Neural progenitor cell (in vitro differentiated cells): ENCODE measurements at regions not wholly inside any gene's neighbourhood (a gene's known extent, or its start where the extent isn't known, plus 50 kb on each side); places are given as distances from the start of the nearest gene placed in this dataset.

Experiments used
- DNase-seq: peaks from one replicate; pipeline ENCODE4 v3.0.0-alpha.2; 2016; ENCODE audit warnings: low spot score
- H2AFZ ChIP-seq: fragments of 200-600 bp; sonication (generic); replicated peaks from 2 replicates; pipeline ENCODE4 v1.6.1; 2016; ENCODE audit warnings: antibody characterized with exemption
- H3F3A ChIP-seq: fragments of 200-600 bp; sonication (generic); 2 replicates; pipeline ENCODE4 v1.6.1; 2016; ENCODE audit warnings: antibody characterized with exemption, low read depth
- H3K27ac ChIP-seq: fragments of 200-600 bp; sonication (generic); 2 replicates; pipeline ENCODE4 v1.5.1; 2016; ENCODE audit warnings: mild to moderate bottlenecking
- H3K27me3 ChIP-seq: fragments of 200-600 bp; sonication (generic); 2 replicates; pipeline ENCODE4 v1.6.1; 2016; ENCODE audit warnings: mild to moderate bottlenecking, moderate library complexity
- H3K36me3 ChIP-seq: fragments of 200-600 bp; sonication (generic); 2 replicates; pipeline ENCODE4 v1.5.1; 2016
- H3K4me1 ChIP-seq: fragments of 200-600 bp; sonication (generic); 2 replicates; pipeline ENCODE4 v1.6.1; 2016; ENCODE audit warnings: mixed run types
- H3K4me2 ChIP-seq: fragments of 200-600 bp; sonication (generic); 2 replicates; pipeline ENCODE4 v1.6.1; 2016
- H3K4me3 ChIP-seq: fragments of 200-600 bp; sonication (generic); 2 replicates; pipeline ENCODE4 v1.5.1; 2016
- H3K79me2 ChIP-seq: fragments of 200-600 bp; sonication (generic); 2 replicates; pipeline ENCODE4 v1.6.1; 2016; ENCODE audit warnings: low read depth
- H3K9ac ChIP-seq: fragments of 200-600 bp; sonication (generic); 2 replicates; pipeline ENCODE4 v1.6.1; 2016
- H3K9me3 ChIP-seq: fragments of 200-600 bp; sonication (generic); 2 replicates; pipeline ENCODE4 v1.5.1; 2016; ENCODE audit warnings: low read depth
- H4K20me1 ChIP-seq: fragments of 200-600 bp; sonication (generic); 2 replicates; pipeline ENCODE4 v1.6.1; 2016; ENCODE audit warnings: low read depth
- H3K27ac Mint-ChIP-seq: 3 replicates; pipeline ENCODE4 v1.8.0; 2021; ENCODE audit warnings: mixed read lengths
- H3K27me3 Mint-ChIP-seq: 2 replicates; pipeline ENCODE4 v1.8.0; 2022; ENCODE audit warnings: low read depth, mild to moderate bottlenecking, inconsistent platforms, moderate library complexity, mixed read lengths; ENCODE audit not compliant: insufficient read depth
- H3K36me3 Mint-ChIP-seq: 3 replicates; pipeline ENCODE4 v1.8.0; 2021; ENCODE audit warnings: mixed read lengths
- H3K4me1 Mint-ChIP-seq: 3 replicates; pipeline ENCODE4 v1.8.0; 2021; ENCODE audit warnings: mixed read lengths
- H3K4me3 Mint-ChIP-seq: 3 replicates; pipeline ENCODE4 v1.8.0; 2021; ENCODE audit warnings: mild to moderate bottlenecking, moderate library complexity, mixed read lengths
- H3K9me3 Mint-ChIP-seq: 3 replicates; pipeline ENCODE4 v1.8.0; 2020; ENCODE audit warnings: mixed read lengths
- EZH2 ChIP-seq: fragments of 200-600 bp; sonication (generic); IDR thresholded peaks from 2 replicates; pipeline ENCODE4 v1.6.1; 2017; ENCODE audit warnings: antibody characterized with exemption, mild to moderate bottlenecking, moderate library complexity
- EZH2phosphoT487 ChIP-seq: fragments of 200-600 bp; sonication (generic); IDR thresholded peaks from 2 replicates; pipeline ENCODE4 v1.6.1; 2017; ENCODE audit warnings: antibody characterized with exemption
- TF ChIP-seq, protein P1 (sequence below): fragments of 200-600 bp; sonication (generic); IDR thresholded peaks from 2 replicates; pipeline ENCODE4 v1.5.1; 2017; ENCODE audit warnings: antibody characterized with exemption, mild to moderate bottlenecking

DNA sequence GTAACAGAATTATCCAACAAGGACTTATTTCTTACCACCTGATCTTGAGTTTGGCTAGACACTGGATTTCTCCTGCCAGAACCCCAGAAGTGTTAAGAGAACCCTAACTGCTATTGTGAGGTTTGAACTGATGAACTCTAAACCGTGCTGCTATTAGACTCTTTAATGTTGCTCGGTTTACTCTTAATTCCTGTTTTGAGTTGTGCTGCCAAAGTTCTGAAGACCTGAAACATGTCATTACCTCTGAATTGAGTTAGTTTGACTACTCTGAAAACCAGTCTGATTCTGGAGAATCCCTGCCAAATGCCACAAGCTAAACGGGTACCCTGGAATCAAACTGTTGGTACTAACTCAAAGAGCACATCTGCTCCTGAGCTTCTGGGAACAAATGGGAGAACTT lies 215.5 kb downstream of the KLF12 start:
- Histone ChIP-seq H3K36me3 (no peaks in the 10 kb centered on the region), H3K27me3 (no peaks in the 10 kb centered on the region), H3K4me2 (no peak overlapping the region), H4K20me1 (no peaks in the 10 kb centered on the region), H3K9me3 (no peaks in the 10 kb centered on the region), H3K4me1 (peaks cover 11% of the 10 kb centered on the region), H3F3A (no peaks in the 10 kb centered on the region), H3K79me2 (no peaks in the 10 kb centered on the region), H3K4me3 (no peak overlapping the region), H3K27ac (no peak overlapping the region), H3K9ac (no peak overlapping the region), H2AFZ (no peak overlapping the region)
- no peak for DNase-seq
- Mint-ChIP-seq H3K4me3 (no peak overlapping the region), H3K36me3 (no peaks in the 10 kb centered on the region), H3K27me3 (no peaks in the 10 kb centered on the region), H3K4me1 (peaks cover 21% of the 10 kb centered on the region), H3K9me3 (no peaks in the 10 kb centered on the region), H3K27ac (no peak overlapping the region)
- TF ChIP-seq EZH2 = no peak
- TF ChIP-seq, protein P1, sequence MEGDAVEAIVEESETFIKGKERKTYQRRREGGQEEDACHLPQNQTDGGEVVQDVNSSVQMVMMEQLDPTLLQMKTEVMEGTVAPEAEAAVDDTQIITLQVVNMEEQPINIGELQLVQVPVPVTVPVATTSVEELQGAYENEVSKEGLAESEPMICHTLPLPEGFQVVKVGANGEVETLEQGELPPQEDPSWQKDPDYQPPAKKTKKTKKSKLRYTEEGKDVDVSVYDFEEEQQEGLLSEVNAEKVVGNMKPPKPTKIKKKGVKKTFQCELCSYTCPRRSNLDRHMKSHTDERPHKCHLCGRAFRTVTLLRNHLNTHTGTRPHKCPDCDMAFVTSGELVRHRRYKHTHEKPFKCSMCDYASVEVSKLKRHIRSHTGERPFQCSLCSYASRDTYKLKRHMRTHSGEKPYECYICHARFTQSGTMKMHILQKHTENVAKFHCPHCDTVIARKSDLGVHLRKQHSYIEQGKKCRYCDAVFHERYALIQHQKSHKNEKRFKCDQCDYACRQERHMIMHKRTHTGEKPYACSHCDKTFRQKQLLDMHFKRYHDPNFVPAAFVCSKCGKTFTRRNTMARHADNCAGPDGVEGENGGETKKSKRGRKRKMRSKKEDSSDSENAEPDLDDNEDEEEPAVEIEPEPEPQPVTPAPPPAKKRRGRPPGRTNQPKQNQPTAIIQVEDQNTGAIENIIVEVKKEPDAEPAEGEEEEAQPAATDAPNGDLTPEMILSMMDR = no peak
- TF ChIP-seq EZH2phosphoT487 = no peak

DNA sequence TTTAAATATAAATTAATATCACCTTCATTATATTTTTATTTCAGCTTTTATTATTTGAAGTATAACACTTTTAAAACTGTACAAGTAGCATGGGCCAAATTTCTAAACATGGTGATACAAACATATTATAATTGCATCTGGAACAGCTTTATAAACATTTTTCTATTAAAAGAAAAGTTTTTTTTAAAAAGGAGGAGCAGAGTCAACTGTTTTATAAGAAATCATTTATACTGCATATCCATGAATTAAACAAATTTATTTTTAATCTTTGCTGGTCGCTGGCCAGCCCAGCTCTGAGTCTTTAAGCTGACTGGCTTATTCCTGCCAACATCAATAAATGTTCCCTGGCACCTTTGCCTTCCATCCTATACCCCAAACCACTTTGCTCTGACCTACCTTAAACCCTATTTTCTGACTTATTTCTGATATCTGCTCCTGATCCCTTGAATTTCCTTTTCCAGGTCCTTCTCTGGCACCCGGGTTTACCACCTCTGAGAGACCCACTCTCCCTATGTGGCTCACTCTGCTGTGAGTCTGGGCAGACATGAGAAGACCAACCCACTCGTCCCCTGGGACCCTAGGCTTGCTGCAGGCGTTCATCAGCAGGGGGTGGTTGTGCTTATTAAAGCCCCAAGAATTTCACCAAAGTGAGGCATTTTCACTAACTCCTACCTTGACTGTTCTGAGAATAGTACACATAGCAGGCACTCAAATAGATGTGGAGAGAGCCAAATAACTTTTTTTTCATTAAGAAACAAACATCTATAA lies 220.3 kb downstream of the KLF12 start:
- DNase-seq = no peak
- Mint-ChIP-seq H3K4me1 (peaks cover 20% of the 10 kb centered on the region), H3K27me3 (peaks cover 2% of the 10 kb centered on the region), H3K9me3 (no peaks in the 10 kb centered on the region), H3K27ac (peak overlapping the region; percentile 6), H3K4me3 (no peak overlapping the region), H3K36me3 (no peaks in the 10 kb centered on the region)
- Histone ChIP-seq H3F3A (no peaks in the 10 kb centered on the region), H2AFZ (no peak overlapping the region), H3K36me3 (no peaks in the 10 kb centered on the region), H3K79me2 (no peaks in the 10 kb centered on the region), H3K4me3 (no peak overlapping the region), H3K4me1 (peaks cover 10% of the 10 kb centered on the region), H3K9me3 (no peaks in the 10 kb centered on the region), H3K27me3 (no peaks in the 10 kb centered on the region), H3K4me2 (no peak overlapping the region), H3K27ac (no peak overlapping the region), H4K20me1 (no peaks in the 10 kb centered on the region), H3K9ac (no peak overlapping the region)
- TF ChIP-seq, protein P1 = no peak
- TF ChIP-seq EZH2phosphoT487 (no peak), EZH2 (no peak)

DNA sequence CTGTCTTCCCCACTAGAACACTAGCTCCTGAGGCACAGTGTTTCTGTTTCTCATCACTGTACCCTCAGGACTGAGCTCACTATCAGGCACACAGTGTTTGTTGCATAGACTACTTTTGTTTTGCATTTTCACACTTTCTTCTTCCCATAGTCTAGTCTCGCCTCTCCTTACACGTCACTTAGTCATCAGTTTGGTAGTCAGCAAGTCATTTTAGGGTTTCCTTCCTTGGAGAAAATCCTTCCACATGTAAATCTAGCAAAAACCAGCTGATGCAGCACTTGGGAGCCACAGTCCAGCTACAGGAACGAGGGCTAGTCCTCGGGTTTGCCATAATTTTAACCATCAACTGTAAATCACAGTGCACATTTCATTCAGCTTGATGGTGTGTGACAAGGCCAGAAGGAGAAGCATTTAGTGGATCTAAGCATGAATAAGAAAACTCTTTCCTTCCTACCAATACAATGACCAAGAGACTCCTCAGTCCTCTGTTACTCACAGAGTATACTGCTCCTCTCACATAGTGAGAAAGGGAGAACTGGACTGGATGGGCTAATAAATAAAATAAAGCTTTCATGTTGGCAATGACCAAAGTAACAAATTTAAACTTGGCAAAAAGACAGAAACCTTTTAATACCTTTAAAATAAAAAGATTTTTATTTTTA lies 221.0 kb downstream of the KLF12 start:
- Mint-ChIP-seq H3K4me1 (peaks cover 20% of the 10 kb centered on the region), H3K36me3 (peaks cover 2% of the 10 kb centered on the region), H3K9me3 (peaks cover 3% of the 10 kb centered on the region), H3K4me3 (no peak overlapping the region), H3K27ac (peak overlapping the region; percentile 78), H3K27me3 (peaks cover 4% of the 10 kb centered on the region)
- no peak overlapping the region for H3K27ac ChIP-seq
- no peak overlapping the region for H3K4me3 ChIP-seq
- H2AFZ ChIP-seq = no peak overlapping the region
- TF ChIP-seq EZH2 (no peak), EZH2phosphoT487 (no peak)
- TF ChIP-seq, protein P1 = no peak
- no peaks in the 10 kb centered on the region for H3K27me3 ChIP-seq
- no peak overlapping the region for H3K4me2 ChIP-seq
- no peaks in the 10 kb centered on the region for H3K36me3 ChIP-seq
- no peaks in the 10 kb centered on the region for H3K9me3 ChIP-seq
- no peaks in the 10 kb centered on the region for H4K20me1 ChIP-seq
- H3K79me2 ChIP-seq = no peaks in the 10 kb centered on the region
- no peak overlapping the region for H3K9ac ChIP-seq
- H3K4me1 ChIP-seq = peaks cover 10% of the 10 kb centered on the region
- H3F3A ChIP-seq = no peaks in the 10 kb centered on the region
- DNase-seq = no peak
